WTC11 (cell line): ENCODE measurements at regions not wholly inside any gene's neighbourhood (a gene's known extent, or its start where the extent isn't known, plus 50 kb on each side); places are given as distances from the start of the nearest gene placed in this dataset.
"Not testable (repeated sequence)": the region's sequence is repeated elsewhere in the genome, so short reads cannot be mapped to it uniquely, and the experiment has no call there.

Source experiments
- ATAC-seq: fragments of 200-7000 bp; cut with Tn5 transposase; 2 replicates; pipeline ENCODE4 v1.10.0; 2021; ENCODE audit warnings: mild to moderate bottlenecking, moderate library complexity
- CTCF ChIA-PET: fragments of 300-600 bp; sonication (Branson Sonifier 250); formaldehyde crosslinking; loops from one replicate; lab custom pipeline; 2021; ENCODE audit warnings: antibody characterized with exemption; lab: Charles Lee
- POLR2A ChIA-PET: fragments of 350-600 bp; sonication (Branson Sonifier 250); formaldehyde crosslinking; loops from one replicate; lab custom pipeline; 2021; ENCODE audit warnings: antibody characterized with exemption; lab: Charles Lee
- DNase-seq: peaks from one replicate; pipeline ENCODE4 v3.0.0; 2021; ENCODE audit warnings: low spot score
- H3K27ac Mint-ChIP-seq: 2 replicates; pipeline ENCODE4 v1.8.0; 2021; ENCODE audit warnings: mixed read lengths
- H3K27me3 Mint-ChIP-seq: 2 replicates; pipeline ENCODE4 v1.8.0; 2021; ENCODE audit warnings: low read depth, mild to moderate bottlenecking, moderate library complexity, mixed read lengths
- H3K36me3 Mint-ChIP-seq: 2 replicates; pipeline ENCODE4 v1.8.0; 2021; ENCODE audit warnings: mixed read lengths
- H3K4me1 Mint-ChIP-seq: 2 replicates; pipeline ENCODE4 v1.8.0; 2022; ENCODE audit warnings: mixed read lengths
- H3K4me3 Mint-ChIP-seq: 2 replicates; pipeline ENCODE4 v1.8.0; 2021; ENCODE audit warnings: mild to moderate bottlenecking, moderate library complexity, mixed read lengths
- H3K9me3 Mint-ChIP-seq: 2 replicates; pipeline ENCODE4 v1.8.0; 2021; ENCODE audit warnings: mixed read lengths
- AR ChIP-seq: fragments of 250-450 bp; sonication (Bioruptor Pico); IDR thresholded peaks from 2 replicates; pipeline ENCODE4 v1.9.0; 2021; ENCODE audit warnings: mild to moderate bottlenecking
- CTCF ChIP-seq: fragments of 200-600 bp; IDR thresholded peaks from 2 replicates; pipeline ENCODE4 v1.8.0; 2022; ENCODE audit warnings: antibody characterized with exemption
- ELF4 ChIP-seq: sonication (generic); formaldehyde crosslinking; IDR thresholded peaks from 2 replicates; pipeline ENCODE4 v1.8.1; 2022; ENCODE audit warnings: low read depth, mild to moderate bottlenecking, moderate library complexity, missing genetic modification reagents
- GTF2I ChIP-seq: fragments of 250-450 bp; sonication (Bioruptor Pico); conservative IDR thresholded peaks from 2 replicates; pipeline ENCODE4 v1.4.0; 2021; ENCODE audit warnings: mild to moderate bottlenecking
- HMGA2 ChIP-seq: fragments of 250-450 bp; sonication (Bioruptor Pico); IDR thresholded peaks from 2 replicates; pipeline ENCODE4 v1.4.0; 2021; ENCODE audit warnings: mild to moderate bottlenecking, moderate library complexity
- IRF1 ChIP-seq: sonication (generic); formaldehyde crosslinking; IDR thresholded peaks from 2 replicates; pipeline ENCODE4 v1.8.0; 2023; ENCODE audit warnings: missing genetic modification reagents
- JAZF1 ChIP-seq: fragments of 250-450 bp; sonication (Bioruptor Pico); IDR thresholded peaks from 2 replicates; pipeline ENCODE4 v1.9.0; 2021; ENCODE audit warnings: moderate library complexity, mild to moderate bottlenecking, inconsistent platforms
- MAX ChIP-seq: sonication (generic); formaldehyde crosslinking; IDR thresholded peaks from 2 replicates; pipeline ENCODE4 v1.8.0; 2022; ENCODE audit warnings: mild to moderate bottlenecking, missing genetic modification reagents
- MYBL2 ChIP-seq: sonication (generic); formaldehyde crosslinking; IDR thresholded peaks from 2 replicates; pipeline ENCODE4 v1.8.1; 2023; ENCODE audit warnings: mild to moderate bottlenecking, moderate library complexity, missing genetic modification reagents
- NFE2L1 ChIP-seq: sonication (generic); formaldehyde crosslinking; IDR thresholded peaks from 2 replicates; pipeline ENCODE4 v1.8.1; 2023; ENCODE audit warnings: missing genetic modification reagents
- PRRX2 ChIP-seq: fragments of 250-450 bp; sonication (Bioruptor Pico); IDR thresholded peaks from 2 replicates; pipeline ENCODE4 v1.8.0; 2021; ENCODE audit warnings: mild to moderate bottlenecking
- RELA ChIP-seq: sonication (generic); formaldehyde crosslinking; IDR thresholded peaks from 2 replicates; pipeline ENCODE4 v1.8.1; 2022; ENCODE audit warnings: missing genetic modification reagents, mild to moderate bottlenecking, borderline replicate concordance
- RORB ChIP-seq: fragments of 250-450 bp; sonication (Bioruptor Pico); IDR thresholded peaks from 2 replicates; pipeline ENCODE4 v1.9.0; 2021; ENCODE audit warnings: mild to moderate bottlenecking
- TCF7 ChIP-seq: sonication (generic); formaldehyde crosslinking; IDR thresholded peaks from 2 replicates; pipeline ENCODE4 v1.8.0; 2022; ENCODE audit warnings: mild to moderate bottlenecking, low read depth, missing genetic modification reagents, moderate library complexity
- ZMAT4 ChIP-seq: fragments of 250-450 bp; sonication (Bioruptor Pico); IDR thresholded peaks from 2 replicates; pipeline ENCODE4 v1.9.0; 2021; ENCODE audit warnings: mild to moderate bottlenecking
- ZNF121 ChIP-seq: sonication (generic); formaldehyde crosslinking; IDR thresholded peaks from 2 replicates; pipeline ENCODE4 v1.8.0; 2023; ENCODE audit warnings: missing genetic modification reagents
- ZNF232 ChIP-seq: sonication (generic); formaldehyde crosslinking; IDR thresholded peaks from 2 replicates; pipeline ENCODE4 v1.8.0; 2022; ENCODE audit warnings: mild to moderate bottlenecking, missing genetic modification reagents
- TF ChIP-seq, protein P1 (sequence below): sonication (generic); formaldehyde crosslinking; IDR thresholded peaks from 2 replicates; pipeline ENCODE4 v1.8.0; 2023; ENCODE audit warnings: mild to moderate bottlenecking, missing genetic modification reagents
- TF ChIP-seq, protein P2 (sequence below): sonication (generic); formaldehyde crosslinking; IDR thresholded peaks from 2 replicates; pipeline ENCODE4 v1.8.1; 2023; ENCODE audit warnings: mild to moderate bottlenecking, missing genetic modification reagents

DNA sequence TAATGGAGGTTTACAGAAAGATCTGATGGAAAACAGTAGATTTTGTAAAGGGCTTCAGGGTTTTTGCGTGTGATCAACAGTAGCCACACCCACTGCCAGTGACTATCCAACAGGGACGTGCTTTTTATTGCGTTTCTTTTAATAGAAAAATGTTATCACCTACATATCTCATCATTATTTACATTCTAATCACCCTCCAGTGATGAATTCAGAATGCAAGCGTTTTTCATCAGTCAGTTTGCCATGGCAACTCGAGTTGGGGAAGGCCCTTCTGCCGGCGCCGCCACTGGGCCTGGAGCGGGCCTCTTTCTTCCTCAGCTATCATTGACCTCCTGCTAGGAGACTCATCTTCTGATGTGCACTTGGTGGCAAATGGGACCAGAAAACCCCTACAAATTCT lies 90.3 kb upstream of the TMTC4 start:
- DNase-seq (no peak), ATAC-seq (no peak)
- H3K4me1 Mint-ChIP-seq: peaks cover 2% of the 10 kb centered on the region; the same call in 1 of the 2 replicates
- peaks cover 17% of the 10 kb centered on the region for H3K9me3 Mint-ChIP-seq
- CTCF ChIA-PET: interaction anchor here (1.9 kb wide), 1 partner anchor 63 kb away, joined by 6 read pairs; no protein-coding TSS in a partner anchor
- no peak overlapping the region for H3K4me3 Mint-ChIP-seq
- no peak overlapping the region for H3K27ac Mint-ChIP-seq
- POLR2A ChIA-PET: no interaction called here
- H3K27me3 Mint-ChIP-seq: no peaks in the 10 kb centered on the region
- peaks cover 11% of the 10 kb centered on the region for H3K36me3 Mint-ChIP-seq
- no peak for TF ChIP-seq RELA
- TF ChIP-seq RORB: no peak
- TF ChIP-seq ZNF232 (CRISPR knock-in tag): no peak
- no peak for TF ChIP-seq IRF1 (CRISPR knock-in tag)
- TF ChIP-seq JAZF1 (CRISPR knock-in tag): no peak
- TF ChIP-seq ZMAT4: no peak
- TF ChIP-seq CTCF: no peak
- no peak for TF ChIP-seq AR
- no peak for TF ChIP-seq PRRX2 (CRISPR knock-in tag)
- no peak for TF ChIP-seq ZNF121 (CRISPR knock-in tag)
- TF ChIP-seq, protein P1, sequence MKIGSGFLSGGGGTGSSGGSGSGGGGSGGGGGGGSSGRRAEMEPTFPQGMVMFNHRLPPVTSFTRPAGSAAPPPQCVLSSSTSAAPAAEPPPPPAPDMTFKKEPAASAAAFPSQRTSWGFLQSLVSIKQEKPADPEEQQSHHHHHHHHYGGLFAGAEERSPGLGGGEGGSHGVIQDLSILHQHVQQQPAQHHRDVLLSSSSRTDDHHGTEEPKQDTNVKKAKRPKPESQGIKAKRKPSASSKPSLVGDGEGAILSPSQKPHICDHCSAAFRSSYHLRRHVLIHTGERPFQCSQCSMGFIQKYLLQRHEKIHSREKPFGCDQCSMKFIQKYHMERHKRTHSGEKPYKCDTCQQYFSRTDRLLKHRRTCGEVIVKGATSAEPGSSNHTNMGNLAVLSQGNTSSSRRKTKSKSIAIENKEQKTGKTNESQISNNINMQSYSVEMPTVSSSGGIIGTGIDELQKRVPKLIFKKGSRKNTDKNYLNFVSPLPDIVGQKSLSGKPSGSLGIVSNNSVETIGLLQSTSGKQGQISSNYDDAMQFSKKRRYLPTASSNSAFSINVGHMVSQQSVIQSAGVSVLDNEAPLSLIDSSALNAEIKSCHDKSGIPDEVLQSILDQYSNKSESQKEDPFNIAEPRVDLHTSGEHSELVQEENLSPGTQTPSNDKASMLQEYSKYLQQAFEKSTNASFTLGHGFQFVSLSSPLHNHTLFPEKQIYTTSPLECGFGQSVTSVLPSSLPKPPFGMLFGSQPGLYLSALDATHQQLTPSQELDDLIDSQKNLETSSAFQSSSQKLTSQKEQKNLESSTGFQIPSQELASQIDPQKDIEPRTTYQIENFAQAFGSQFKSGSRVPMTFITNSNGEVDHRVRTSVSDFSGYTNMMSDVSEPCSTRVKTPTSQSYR (CRISPR knock-in tag): no peak
- TF ChIP-seq, protein P2, sequence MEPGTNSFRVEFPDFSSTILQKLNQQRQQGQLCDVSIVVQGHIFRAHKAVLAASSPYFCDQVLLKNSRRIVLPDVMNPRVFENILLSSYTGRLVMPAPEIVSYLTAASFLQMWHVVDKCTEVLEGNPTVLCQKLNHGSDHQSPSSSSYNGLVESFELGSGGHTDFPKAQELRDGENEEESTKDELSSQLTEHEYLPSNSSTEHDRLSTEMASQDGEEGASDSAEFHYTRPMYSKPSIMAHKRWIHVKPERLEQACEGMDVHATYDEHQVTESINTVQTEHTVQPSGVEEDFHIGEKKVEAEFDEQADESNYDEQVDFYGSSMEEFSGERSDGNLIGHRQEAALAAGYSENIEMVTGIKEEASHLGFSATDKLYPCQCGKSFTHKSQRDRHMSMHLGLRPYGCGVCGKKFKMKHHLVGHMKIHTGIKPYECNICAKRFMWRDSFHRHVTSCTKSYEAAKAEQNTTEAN: no peak
- no peak for TF ChIP-seq HMGA2 (CRISPR knock-in tag)
- no peak for TF ChIP-seq ELF4 (CRISPR knock-in tag)
- TF ChIP-seq MAX: no peak
- no peak for TF ChIP-seq GTF2I
- no peak for TF ChIP-seq TCF7
- no peak for TF ChIP-seq MYBL2 (CRISPR knock-in tag)
- no peak for TF ChIP-seq NFE2L1 (CRISPR knock-in tag)

DNA sequence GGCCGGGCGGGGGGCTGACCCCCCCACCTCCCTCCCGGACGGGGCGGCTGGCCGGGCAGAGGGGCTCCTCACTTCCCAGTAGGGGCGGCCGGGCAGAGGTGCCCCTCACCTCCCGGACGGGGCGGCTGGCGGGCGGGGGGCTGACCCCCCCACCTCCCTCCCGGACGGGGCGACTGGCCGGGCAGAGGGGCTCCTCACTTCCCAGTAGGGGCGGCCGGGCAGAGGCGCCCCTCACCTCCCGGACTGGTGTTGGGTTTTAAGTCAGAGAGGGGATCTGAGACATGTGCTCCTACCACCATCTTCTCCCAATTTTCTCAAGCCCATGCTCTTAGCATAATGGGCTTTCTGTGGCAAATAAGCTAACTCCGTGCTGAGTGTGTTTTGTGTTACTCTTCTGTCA lies 87.5 kb upstream of the TMTC4 start:
- POLR2A ChIA-PET, H3K4me3 Mint-ChIP-seq, ATAC-seq, DNase-seq, H3K36me3 Mint-ChIP-seq, H3K27me3 Mint-ChIP-seq, H3K4me1 Mint-ChIP-seq, CTCF ChIA-PET, H3K27ac Mint-ChIP-seq: not testable (repeated sequence)
- peaks cover 12% of the 10 kb centered on the region for H3K9me3 Mint-ChIP-seq
